BE2C (cell line): ENCODE measurements at regions not wholly inside any gene's neighbourhood (a gene's known extent, or its start where the extent isn't known, plus 50 kb on each side); places are given as distances from the start of the nearest gene placed in this dataset.
"Not testable (repeated sequence)": the region's sequence is repeated elsewhere in the genome, so short reads cannot be mapped to it uniquely, and the experiment has no call there.

ENCODE experiments used
- DNase-seq: peaks from one replicate; pipeline ENCODE4 v3.0.0-alpha.2; 2020
- H3K27me3 ChIP-seq: fragments of 250-450 bp; sonication (Bioruptor Pico); 2 replicates; pipeline ENCODE4 v1.5.1; 2020; ENCODE audit warnings: mild to moderate bottlenecking
- H3K36me3 ChIP-seq: fragments of 250-450 bp; sonication (Bioruptor Pico); 2 replicates; pipeline ENCODE4 v1.5.1; 2020; ENCODE audit warnings: mild to moderate bottlenecking
- H3K4me1 ChIP-seq: fragments of 250-450 bp; sonication (Bioruptor Pico); 2 replicates; pipeline ENCODE4 v1.5.1; 2020
- H3K4me3 ChIP-seq: 2 replicates; pipeline ENCODE4 v1.5.1; 2011; ENCODE audit warnings: low read depth, low read length
- H3K9me3 ChIP-seq: fragments of 250-450 bp; sonication (Bioruptor Pico); 2 replicates; pipeline ENCODE4 v1.5.1; 2020
- TF ChIP-seq, protein P1 (sequence below): IDR thresholded peaks from 2 replicates; pipeline ENCODE4 v1.5.1; 2012; ENCODE audit warnings: mild to moderate bottlenecking, low read depth, low read length

DNA sequence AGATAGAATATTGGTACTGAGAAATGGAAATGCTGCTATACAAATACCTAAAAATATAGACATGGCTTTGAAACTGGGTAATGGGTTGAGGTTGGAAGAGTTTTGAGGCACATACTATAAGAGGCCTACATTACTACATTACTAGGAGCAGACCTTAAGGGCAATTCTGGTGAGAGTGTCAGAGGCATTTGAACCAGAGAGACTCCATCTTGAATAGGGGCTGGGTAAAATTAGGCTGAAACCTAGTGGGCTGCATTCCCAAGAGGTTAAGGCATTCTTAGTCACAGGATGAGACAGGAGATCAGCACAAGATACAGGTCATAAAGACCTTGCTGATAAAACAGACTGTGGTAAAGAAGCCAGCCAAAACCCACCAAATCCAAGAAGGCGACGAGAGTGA lies 104.6 kb upstream of the ADRA1B start:
- no peaks in the 10 kb centered on the region for H3K36me3 ChIP-seq
- TF ChIP-seq, protein P1, sequence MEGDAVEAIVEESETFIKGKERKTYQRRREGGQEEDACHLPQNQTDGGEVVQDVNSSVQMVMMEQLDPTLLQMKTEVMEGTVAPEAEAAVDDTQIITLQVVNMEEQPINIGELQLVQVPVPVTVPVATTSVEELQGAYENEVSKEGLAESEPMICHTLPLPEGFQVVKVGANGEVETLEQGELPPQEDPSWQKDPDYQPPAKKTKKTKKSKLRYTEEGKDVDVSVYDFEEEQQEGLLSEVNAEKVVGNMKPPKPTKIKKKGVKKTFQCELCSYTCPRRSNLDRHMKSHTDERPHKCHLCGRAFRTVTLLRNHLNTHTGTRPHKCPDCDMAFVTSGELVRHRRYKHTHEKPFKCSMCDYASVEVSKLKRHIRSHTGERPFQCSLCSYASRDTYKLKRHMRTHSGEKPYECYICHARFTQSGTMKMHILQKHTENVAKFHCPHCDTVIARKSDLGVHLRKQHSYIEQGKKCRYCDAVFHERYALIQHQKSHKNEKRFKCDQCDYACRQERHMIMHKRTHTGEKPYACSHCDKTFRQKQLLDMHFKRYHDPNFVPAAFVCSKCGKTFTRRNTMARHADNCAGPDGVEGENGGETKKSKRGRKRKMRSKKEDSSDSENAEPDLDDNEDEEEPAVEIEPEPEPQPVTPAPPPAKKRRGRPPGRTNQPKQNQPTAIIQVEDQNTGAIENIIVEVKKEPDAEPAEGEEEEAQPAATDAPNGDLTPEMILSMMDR = no peak
- no peak for DNase-seq
- no peaks in the 10 kb centered on the region; the same call in 1 of the 2 replicates for H3K9me3 ChIP-seq
- H3K4me3 ChIP-seq = no peak overlapping the region
- peaks cover 2% of the 10 kb centered on the region; the same call in 1 of the 2 replicates for H3K27me3 ChIP-seq
- H3K4me1 ChIP-seq = no peaks in the 10 kb centered on the region

DNA sequence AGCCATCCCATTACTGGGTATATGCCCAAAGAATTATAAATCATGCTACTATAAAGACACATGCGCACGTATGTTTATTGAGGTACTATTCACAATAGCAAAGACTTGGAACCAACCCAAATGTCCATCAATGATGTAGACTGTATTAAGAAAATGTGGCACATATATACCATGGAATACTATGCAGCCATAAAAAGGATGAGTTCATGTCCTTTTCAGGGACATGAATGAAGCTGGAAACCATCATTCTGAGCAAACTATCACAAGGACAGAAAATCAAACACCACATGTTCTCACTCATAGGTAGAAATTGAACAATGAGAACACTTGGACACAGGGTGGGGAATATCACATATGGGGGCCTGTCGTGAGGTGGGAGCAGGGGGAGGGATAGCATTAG lies 103.5 kb upstream of the ADRA1B start:
- not testable (repeated sequence) for H3K9me3 ChIP-seq, H3K36me3 ChIP-seq

DNA sequence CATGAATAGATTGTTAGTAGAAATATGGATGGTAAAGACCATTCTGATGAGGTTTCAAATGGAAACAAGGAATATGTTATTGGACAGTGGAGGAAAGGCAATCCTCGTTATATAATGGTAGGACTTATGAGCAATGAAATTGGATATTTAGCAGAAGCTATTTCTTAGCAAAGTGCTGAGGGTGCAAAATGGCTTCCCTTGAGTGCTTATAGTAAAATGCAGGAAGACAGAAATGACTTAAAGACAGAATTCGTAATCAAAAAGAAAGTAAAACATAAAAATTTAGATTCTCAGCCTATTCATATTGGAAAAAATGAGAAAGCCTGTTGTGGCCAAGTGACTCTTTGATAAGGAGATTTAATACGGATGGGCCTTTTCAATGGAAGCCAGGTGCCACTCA lies 102.1 kb upstream of the ADRA1B start:
- Histone ChIP-seq H3K27me3 (peaks cover 9% of the 10 kb centered on the region; the same call in 1 of the 2 replicates), H3K9me3 (no peaks in the 10 kb centered on the region; the same call in 1 of the 2 replicates), H3K4me3 (no peak overlapping the region), H3K4me1 (no peaks in the 10 kb centered on the region), H3K36me3 (no peaks in the 10 kb centered on the region)
- TF ChIP-seq, protein P1 = no peak
- no peak for DNase-seq

More for the DNA sequence above, 103.5 kb upstream of the ADRA1B start:
- H3K27me3 ChIP-seq, H3K4me1 ChIP-seq, H3K4me3 ChIP-seq, DNase-seq: not testable (repeated sequence)

DNA sequence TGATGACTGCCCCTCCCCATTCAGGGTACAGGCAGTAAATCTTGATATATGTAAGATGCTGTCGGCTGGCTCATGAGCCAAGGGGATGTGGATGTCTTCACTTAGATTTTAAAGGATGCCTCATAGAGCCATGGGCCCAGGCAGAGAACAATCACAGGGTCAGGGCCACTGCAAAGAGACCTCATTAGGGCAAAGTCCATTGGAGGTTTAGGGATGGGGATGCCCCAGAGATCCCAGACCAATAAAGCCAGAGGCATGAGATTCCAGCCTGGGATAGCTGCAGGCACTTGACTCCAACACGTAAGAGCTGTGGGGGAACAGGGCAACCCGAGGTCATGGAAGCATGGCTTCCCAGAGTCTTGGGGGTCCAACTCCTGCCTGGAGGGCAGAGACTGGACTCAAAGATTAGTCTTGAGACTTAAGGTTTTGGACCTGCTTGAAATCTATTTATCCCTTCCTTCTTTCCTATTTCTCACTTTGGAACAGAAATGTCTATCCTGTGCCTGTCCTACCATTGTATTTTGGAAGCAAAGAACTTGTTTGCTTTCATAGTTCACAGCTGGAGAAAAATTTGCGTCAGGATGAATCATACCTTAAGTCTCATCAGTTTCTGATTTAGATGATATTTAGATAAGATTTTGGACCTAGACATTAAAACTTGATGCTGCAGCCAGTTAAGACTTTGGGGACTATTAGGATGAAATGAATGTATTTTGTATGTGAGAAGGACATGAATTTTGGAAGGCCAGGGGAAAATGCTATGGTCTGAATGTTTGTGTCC lies 101.3 kb upstream of the ADRA1B start:
- no peak overlapping the region for H3K4me3 ChIP-seq
- H3K36me3 ChIP-seq = no peaks in the 10 kb centered on the region
- no peaks in the 10 kb centered on the region; the same call in 1 of the 2 replicates for H3K9me3 ChIP-seq
- H3K27me3 ChIP-seq = peaks cover 9% of the 10 kb centered on the region; the same call in 1 of the 2 replicates
- TF ChIP-seq, protein P1 = no peak
- DNase-seq = no peak
- no peaks in the 10 kb centered on the region for H3K4me1 ChIP-seq

DNA sequence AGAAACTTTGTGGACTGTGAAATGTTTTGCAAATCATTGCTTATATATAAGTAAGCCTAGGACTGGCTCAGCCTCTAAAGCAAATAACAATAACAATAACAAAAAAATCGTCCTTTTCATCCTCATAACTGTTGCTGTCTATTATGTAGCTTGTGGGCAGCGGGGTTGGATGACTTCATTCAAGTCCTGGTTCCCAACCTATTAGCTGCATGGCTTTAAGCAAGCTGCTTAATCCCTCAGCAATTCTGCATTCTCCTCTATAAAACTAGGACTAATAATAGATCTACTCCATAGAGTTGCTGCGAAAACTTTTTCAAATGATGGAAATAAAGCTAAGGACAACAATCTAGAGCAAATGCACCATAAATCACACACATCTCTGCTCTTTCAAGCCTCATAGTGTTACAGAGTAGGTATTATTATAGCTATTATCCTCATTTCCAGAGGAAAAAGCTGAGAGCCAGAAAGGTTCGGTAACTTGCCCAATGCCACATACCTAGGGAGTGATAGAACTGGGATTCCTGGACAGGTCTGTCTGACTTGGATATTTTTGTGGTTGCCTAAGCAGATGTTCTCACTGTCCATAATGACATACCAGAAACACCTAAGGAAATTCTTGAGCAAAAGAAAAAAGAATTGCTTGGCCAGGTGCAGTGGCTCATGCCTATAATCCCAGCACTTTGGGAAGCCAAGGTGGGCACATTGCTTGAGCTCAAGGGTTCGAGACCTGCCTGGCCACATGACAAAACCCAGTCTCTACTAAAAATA lies 98.8 kb upstream of the ADRA1B start:
- Histone ChIP-seq H3K36me3 (no peaks in the 10 kb centered on the region), H3K4me1 (no peaks in the 10 kb centered on the region), H3K27me3 (peaks cover 15% of the 10 kb centered on the region; the same call in 1 of the 2 replicates), H3K9me3 (no peaks in the 10 kb centered on the region), H3K4me3 (no peak overlapping the region)
- TF ChIP-seq, protein P1 = no peak
- DNase-seq = no peak

DNA sequence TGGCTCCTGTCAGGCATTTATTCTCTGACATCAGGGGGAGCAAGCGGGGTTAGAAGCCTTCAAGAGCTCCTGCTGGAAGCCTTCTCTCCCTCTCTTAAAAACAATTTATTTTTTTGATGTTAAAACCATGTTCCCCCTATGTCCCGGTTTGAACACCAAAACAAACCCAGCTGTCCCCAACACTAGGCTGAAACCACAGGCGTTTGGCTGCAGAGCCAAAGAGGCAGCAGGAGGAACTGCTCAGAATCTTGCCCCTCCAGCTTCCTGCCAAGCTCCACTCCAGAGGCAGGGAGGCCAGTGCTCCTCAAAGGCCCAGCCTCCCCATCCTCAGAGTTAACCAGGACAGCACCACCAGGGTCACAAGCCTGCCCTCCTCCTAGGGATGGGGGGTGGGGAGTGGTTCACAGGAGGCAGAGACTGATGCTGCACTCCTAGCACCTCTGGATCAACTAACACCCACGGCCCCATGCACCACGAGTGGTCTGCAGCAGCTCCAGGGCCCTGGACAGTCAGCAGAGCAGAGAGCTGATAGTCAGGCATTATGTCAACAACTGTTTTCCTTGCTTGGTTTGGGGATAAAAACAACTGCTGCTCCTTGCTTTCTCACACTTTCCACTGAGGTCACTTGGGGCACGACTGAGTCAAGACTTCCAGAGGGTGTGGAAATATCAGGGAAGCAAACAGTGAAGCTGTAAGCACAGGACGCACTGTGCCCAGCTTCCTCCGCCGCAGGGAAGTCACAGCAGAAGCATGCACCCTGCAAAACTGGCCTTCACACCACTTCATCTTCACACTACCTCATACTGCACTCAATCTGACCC lies 96.5 kb upstream of the ADRA1B start:
- Histone ChIP-seq H3K36me3 (no peaks in the 10 kb centered on the region), H3K27me3 (peaks cover 15% of the 10 kb centered on the region; the same call in 1 of the 2 replicates), H3K4me1 (no peaks in the 10 kb centered on the region), H3K9me3 (no peaks in the 10 kb centered on the region), H3K4me3 (no peak overlapping the region)
- no peak for DNase-seq
- TF ChIP-seq, protein P1 = no peak
